GM21367 (cell line): ENCODE measurements at regions not wholly inside any gene's neighbourhood (a gene's known extent, or its start where the extent isn't known, plus 50 kb on each side); places are given as distances from the start of the nearest gene placed in this dataset.
A peak's percentile ranks its signal among the peaks of the same experiment; 100 is the strongest.

Experiments
- ATAC-seq: cut with Tn5 transposase; IDR thresholded peaks from one replicate; pipeline ENCODE4 v1.9.1; 2021; ENCODE audit not compliant: unreplicated experiment

DNA sequence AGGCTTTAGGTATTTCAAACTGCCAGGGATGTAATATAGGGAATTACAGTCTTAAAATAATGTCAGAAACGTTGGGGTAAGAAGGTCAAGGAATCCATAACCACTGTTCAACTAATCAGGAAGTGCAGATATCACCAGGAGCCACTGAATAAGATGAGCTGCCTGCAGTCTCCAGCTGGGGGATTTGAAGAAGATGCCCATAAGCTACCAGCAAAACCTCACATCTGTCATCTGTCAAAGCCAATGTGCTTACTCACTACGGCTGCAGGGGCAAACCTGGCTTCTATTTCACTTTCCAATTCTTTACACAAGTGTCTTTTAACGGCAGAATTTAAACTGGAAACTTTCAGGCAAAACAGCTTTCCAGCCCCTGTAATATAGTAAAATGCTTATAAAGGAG lies 1410.1 kb upstream of the ATXN8OS start:
- ATAC-seq = no peak

DNA sequence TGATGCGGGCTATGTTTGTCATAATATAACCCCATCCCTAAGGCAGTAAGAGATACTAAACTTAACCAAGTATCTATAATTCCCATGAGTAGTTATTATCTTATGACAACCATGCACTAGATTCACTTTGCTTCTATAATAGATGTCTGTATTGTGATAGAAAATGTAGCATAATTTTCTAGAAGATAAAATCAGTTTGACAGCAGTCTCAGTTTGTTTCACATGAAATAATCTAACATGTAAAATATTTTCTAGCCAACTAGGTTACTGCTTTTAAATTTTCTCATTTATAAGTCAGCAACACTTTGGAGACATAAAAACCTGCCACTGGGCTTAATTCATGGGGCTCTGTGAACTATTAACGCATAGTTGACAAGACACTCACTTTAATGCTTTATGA lies 1410.7 kb upstream of the ATXN8OS start:
- no peak for ATAC-seq

DNA sequence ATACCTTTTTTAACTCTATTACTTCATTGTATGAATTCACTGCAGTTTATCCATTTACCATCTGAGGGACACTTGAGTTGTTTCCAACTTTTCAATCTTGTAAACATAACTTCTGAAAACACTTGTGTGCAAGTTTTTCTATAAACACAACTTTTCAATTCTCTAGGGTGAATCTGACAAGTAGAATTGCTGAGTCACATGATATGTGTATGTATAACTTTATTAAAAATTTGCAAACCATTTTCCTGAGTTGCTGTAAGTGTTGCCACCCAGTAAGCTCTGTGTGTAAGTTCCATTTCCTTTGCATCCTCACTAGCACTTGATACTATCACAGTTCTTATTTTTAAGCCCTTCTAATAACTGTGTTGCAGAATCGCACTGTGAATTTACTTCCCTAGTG lies 1415.6 kb upstream of the ATXN8OS start:
- no peak for ATAC-seq

DNA sequence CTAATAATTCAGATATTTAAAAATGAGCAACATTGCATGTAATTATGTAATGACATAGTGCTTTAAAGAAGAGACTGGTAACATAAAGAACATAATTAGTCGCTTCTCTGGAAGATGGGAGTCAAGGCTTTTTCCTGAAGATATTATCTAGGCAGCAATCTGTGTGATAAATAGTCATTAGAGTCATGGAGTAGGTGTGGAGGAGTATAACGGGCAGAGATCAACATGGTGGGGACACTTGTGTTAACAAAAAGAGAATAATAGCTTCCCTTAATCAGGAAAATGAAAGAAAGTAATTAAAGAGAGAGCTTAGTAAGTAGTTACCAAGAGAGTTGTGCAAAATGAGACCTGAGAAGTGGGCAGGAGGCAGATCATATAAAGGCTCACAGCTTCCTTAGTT lies 1417.1 kb upstream of the ATXN8OS start:
- no peak for ATAC-seq

DNA sequence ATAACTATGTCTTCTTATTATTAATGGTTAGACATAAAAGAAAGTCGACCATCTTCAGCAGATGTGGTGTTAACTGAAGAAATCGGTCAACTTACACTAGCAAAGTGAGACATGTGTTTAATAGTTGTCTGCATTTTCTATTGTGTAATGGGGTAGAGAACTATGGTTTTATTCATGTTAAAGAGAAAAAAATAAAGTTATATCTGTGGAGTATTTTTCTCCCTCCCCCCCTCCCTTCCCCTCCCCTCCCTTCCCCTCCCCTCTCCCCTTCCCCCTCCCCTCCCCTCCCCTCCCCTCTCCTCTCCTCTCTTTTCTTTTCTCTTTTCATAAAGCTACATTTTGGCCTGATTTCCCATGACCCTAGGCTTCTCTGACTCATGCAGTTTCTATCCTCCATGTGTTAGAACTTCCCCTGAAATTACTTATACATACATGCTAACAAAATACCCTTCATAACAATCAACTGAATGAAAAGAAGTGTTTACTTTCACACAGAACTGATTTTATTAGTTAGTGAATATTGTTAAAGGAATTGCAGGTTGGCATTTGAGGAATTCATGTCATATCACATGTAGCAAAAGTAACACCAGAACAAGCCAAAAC lies 1431.0 kb upstream of the ATXN8OS start:
- no peak for ATAC-seq

DNA sequence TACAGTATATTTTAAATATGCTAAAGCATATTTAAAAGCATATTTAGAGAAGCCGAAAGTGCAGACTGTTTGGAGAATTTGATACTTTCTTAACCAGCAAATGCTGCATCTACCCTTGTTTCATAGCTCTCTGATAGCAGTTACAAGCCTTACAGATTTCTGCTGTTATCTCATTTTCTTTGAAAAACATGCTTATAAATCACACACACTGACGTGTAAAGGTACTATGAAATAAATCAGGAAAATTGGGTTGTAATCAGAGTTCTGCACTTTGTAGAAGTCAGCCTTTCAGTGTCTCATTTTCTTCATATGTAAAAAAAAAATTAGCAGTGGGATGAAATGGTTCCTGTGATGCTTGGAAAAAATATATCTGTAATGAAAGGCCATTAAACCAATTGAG lies 1432.4 kb upstream of the ATXN8OS start:
- no peak for ATAC-seq

DNA sequence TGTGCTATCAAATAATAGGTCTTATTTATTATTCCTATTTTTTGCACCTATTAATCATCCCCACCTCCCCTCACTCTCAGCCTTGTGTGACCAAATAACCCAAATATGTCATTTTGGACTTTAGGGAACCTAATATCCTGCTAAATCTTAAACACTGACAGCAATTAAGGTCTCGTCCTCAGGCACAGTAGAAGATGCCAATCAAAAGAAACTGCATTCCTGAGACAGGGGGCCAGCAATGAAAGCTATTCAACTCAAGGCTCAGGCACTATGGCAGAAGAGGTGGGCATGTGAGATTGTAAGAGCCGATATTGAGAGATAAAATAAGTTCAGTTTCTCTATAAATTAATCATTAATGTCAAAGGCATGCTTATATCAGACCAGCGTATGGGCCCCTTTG lies 1437.7 kb upstream of the PCDH9 start:
- no peak for ATAC-seq

DNA sequence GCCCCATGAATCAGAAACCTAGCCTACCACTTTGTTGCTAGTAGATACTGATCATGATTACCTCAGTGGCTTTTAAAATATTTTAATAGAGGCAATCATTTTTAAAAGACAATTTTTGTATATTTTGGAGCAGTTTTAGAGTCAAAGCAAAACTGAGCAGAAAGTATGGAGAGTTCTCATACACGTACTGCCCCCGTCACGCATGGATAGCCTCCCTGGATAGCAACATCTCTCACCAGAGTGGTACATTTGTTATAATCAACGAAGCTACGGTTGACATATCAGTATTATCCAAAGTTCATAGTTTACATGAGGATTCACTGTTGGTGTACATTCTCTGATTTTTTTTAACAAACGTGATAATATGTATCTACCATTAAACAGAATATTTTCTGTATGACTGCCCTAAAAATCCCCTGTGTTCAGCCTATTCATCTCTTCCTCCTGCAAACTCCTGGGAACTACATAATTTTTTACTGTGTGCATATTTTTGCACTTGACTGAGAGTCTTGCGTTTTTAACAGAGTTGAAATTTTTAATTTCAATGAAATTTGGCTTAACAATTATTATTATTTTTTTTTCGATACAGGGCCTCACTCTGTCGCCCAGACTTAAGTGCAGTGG lies 1436.8 kb upstream of the PCDH9 start:
- ATAC-seq = no peak

DNA sequence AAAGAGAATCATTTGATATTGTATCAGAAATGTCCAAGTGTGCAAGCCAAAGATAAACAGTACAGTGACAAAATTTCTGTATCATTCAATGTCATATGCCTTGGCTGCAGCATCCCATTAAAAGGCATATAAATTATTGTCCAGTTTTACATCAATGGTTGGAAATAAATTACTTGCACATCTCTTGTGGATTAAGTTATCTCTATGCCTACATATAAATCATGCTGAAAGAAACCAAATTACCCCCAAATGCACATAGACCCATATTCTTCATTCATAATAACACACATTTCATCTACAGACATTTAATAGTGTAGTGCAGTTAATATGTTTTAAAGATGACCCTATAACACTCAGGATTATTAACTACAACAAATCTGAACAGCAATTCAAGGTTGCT lies 1415.7 kb upstream of the PCDH9 start:
- ATAC-seq = no peak

DNA sequence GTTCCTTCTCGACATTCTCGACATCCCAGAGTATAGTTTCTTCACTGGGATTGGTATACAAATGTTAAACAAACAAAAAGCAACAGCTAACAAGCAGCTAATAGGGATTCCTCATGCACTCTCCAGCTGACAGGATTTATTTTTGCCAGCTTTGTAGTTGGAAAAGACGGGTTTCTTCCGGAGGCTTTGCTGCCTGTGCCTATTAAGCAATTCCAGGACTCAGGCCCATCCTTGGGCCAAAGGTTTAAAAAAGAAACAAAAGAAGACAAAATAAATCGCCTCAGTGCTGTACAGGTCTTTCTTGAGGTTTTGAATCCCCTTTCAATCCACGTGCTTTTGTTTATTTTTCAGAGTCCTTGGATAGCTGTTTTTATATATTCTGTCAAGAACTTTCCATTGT lies 1414.5 kb upstream of the PCDH9 start:
- ATAC-seq = no peak

DNA sequence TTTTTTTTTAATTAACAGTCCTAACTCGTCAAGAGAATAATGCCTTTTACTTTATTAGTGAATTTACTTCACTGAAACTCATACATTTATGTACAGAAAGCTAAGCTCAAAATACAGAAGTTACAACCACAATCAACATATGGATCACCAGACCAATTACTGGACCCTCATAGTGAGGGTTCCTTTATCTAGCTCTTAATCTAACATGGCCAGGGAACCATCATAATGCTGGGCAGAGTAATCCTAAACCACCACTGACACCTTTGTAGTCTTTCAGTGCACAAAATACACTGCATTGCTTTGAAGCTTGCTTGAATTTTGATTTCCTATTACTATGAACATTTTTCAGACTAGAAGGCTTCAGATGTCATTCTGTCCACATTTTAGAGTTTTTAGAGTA lies 1406.6 kb upstream of the PCDH9 start:
- ATAC-seq = no peak

DNA sequence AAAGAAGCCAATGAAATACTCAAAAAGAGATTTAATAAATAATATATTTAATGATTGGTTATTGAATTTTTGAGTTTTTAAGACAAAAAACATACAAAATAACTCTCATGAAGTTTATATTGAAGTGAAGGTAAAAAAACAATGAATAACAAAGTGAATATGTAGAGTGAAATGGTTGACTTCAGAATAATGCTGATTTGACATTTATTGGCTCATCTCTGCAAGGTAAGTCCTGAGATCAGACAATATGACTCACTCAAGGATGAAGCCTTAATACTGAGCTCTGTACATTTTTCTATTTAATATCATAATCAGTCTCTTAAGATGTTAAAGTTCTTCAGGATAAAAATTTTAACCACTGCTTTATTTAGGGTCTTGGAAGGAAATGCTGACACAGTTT lies 1398.9 kb upstream of the PCDH9 start:
- ATAC-seq = no peak

DNA sequence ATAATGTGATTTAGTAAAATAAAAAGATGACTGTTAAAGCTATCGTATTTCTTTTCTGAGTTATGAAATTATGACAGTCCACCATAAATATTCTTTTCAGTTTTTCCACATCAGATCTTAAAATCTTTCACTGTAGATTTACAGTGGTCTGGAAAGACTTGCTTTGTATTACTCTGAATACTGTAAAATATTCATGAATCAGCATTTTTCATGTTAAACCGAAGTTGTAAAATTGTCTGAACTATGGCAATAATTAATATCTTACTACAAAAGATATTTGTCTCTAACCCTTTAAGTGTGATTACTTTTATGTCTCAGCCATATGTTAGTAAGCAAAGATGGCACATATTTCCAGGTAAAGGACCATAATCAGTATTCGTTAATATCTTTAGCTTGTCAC lies 1397.2 kb upstream of the PCDH9 start:
- no peak for ATAC-seq

DNA sequence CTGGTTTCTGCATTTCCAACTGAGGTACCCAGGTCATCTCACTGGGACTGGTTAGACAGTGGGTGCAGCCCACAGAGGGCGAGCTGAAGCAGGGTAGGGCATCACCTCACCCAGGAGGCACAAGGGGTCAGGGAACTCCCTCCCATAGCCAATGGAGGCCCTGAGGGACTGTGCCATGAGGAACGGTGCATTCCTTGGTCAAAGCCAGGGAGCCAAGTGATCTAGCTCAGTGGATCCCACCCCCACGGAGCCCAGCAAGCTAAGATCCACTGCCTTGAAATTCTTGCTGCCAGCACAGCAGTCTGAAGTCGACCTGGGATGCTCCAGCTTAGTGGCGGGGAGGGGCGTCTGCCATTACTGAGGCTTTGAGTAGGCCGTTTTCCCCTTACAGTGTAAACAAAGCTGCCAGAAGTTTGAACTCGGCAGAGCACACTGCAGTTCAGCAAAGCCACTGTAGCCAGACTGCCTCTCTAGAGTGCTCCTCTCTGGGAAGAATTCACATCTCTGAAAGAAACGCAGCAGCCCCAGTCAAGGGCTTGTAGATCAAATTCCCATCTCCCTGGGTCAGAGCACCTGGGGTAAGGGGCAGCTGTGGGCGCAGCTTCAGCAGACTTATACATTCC lies 1386.6 kb upstream of the PCDH9 start:
- no peak for ATAC-seq

DNA sequence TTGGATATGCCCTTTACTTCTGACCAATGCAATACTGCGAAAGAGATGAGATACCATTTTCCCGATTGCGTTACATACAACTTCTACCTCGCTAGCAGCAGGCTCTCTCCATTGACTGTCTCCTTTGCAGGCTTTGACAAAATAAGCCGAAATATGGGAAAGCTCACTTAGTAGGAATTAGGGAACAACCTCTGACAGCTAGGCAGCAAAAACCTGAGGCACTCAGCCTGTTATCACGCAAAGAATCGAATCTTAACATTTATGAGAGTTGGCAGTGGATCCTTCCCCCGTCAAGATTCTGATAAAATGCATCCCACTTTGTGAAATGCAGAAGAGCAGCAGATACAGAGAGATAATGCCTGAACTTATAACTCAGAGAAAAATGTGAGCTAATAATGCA lies 1379.5 kb upstream of the PCDH9 start:
- no peak for ATAC-seq

DNA sequence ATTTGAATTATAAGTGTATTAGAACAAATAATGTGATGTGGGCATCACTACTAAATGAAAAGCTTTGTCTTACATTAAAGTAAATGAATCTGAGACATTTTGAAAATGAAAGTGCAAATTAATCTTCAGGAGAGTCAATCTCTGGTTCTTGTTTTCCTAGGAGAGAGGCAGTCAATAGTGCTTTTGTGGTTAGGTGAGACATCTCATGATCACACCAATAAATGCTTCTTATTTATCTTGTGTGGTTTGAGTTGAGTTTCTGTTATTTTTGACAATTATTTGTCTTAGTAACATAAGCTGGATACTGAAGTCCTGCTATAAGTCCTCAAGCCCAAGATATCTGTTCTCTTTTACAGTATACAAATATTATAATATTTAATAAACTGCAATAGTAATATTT lies 1378.0 kb upstream of the PCDH9 start:
- no peak for ATAC-seq

DNA sequence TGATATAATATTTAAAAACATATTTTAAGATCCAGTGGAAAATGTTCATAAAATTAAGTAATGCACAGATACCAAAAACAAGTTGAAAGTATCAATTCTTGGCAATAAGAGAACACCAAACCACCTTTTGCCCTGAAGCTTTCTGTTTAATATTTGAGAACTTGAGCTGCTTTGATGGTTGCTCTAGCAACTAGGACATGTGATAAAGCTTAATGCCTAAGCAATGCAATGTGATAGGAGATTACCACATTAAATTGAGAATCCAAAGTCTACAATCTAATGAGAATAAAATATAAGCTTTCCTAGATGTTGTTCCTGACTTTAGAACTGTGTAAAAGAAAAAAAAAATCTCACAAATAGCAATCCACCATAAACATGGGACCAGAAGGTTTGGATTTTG lies 1367.5 kb upstream of the PCDH9 start:
- no peak for ATAC-seq

DNA sequence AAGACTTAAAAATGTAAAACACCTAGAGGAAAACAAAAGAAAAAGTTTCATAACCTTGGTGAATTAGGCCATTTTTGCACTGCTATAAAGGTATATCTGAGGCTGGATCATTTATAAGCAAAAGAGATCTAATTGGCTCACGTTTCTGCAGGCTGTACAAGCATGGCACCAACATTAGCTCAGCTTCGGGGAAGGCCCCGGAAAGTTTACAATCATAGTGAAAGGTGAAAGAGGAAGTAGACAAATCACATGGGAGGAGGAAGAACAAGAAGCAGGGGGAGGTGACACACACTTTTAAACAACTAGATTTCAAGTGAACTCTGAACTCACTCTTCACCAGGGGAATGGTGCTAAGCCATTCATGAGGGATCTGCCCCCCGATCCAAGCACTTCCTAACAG lies 1358.5 kb upstream of the PCDH9 start:
- peak; percentile 98 for ATAC-seq

DNA sequence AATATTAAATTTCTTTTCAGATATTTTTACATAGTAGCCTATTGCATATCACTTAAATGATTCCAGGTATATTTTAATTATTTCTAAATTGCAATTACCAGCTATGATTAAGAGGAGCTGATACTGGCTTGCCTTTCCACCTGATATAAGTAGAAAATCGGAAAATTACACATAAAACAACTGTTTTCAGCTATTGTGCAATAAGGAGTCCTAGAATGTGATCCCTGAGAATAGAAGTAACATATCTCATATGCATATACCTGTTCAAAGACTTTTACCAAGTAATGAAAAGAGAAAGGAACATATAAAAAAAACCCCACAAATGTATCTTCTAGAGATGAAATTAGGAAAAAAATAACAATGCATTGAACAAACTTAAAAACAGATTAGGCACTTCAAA lies 1354.6 kb upstream of the PCDH9 start:
- ATAC-seq = no peak

DNA sequence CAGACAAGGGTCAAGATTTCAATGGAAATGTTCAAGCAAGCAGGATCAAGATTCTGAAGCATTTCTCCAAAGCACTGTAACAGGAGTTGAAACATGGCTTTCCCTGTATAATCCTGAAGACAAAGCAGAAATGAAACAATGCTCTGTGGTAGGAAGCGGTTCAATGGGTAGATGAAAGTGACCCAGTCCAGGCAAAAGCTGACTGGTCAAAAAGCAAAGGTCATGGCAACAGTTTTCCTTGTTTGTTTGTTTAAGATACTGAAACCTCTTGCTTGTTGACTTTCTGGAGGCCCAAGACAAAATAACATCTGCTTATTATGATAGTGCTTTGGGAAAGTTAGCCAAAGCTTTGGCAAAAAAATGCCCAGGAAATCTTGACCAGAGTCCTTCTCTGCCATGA lies 1343.9 kb upstream of the PCDH9 start:
- no peak for ATAC-seq

DNA sequence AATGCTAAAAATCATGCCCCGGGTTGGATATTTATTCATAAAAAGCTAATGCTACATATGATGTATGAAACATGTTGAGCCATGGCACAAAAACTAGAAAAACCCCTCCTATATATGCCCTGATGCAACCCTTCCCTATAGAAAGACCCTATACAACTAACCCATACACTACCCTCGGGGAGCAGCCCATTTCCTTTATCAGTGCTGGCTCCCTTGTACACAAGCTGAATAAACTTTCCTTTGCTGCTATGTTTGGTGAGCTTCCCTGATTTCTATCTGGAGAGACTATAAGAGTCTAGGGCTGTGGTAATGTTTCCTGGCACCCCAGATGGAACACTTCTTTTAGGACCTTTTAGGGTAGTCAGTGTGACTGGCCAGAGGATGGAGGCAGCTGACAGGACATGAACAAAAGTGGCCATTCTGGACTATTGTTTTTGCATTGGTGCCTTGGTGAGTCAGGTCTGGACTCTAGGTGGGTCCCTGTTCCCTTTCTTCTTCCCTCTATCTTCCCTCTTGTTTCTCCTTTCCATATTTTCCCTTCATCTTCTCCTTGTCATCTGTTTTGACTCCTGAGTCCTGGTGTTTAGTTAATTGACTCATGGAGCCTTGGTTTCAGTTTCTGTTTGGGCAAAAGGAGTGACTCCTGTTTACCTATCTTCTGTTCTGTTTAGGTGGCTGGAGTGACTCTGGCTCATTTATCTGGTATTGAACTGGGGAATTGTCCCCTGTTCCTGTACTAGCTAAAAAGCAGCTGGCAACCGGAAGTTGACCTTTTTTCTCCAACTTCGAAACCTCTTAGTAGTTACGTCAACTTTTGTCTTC lies 1321.8 kb upstream of the PCDH9 start:
- no peak for ATAC-seq

DNA sequence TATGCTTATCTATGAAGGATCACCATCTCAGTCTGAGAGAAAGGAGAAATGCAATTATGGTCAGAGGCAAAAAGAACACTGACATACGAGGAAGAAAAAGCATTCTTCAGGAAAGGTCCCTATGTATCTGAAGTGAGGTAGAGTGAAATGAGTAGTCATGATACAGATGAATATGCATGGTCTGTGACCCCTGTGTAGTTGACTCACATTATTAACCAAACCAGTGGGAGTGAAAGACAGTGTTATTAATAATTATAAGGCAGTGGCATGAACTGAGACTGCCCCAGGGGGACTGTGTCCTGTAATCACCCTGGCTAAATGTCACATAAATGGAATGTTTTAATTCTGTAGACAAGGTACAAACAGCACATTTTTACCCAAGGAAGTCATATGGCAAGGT lies 1320.2 kb upstream of the PCDH9 start:
- no peak for ATAC-seq
